Right kidney (tissue), 1 donor: ENCODE measurements at regions not wholly inside any gene's neighbourhood (a gene's known extent, or its start where the extent isn't known, plus 50 kb on each side); places are given as distances from the start of the nearest gene placed in this dataset.
"Not testable (repeated sequence)": the region's sequence is repeated elsewhere in the genome, so short reads cannot be mapped to it uniquely, and the experiment has no call there.

Source experiments
- DNase-seq: peaks from one replicate; pipeline ENCODE4 v3.0.0-alpha.2; 2016

GRCh38 chr5:120152931-120153330 lies 311.2 kb upstream of the PRR16 start:
- DNase-seq: no peak

- DNase-seq: no peak
Observed at GRCh38 chr5:120153551-120153950, 310.5 kb upstream of the PRR16 start.

- no peak for DNase-seq
Observed at GRCh38 chr5:120155873-120156272, 308.2 kb upstream of the PRR16 start.

- DNase-seq: no peak
Observed at GRCh38 chr5:120158211-120158610, 305.9 kb upstream of the PRR16 start.

GRCh38 chr5:120159155-120159554 lies 304.9 kb upstream of the PRR16 start:
- DNase-seq: no peak

- DNase-seq: no peak
Observed at GRCh38 chr5:120160124-120160895, 303.8 kb upstream of the PRR16 start.

- no peak for DNase-seq
Observed at GRCh38 chr5:120162321-120162720, 301.8 kb upstream of the PRR16 start.

GRCh38 chr5:120164037-120164436 lies 300.1 kb upstream of the PRR16 start:
- no peak for DNase-seq

- no peak for DNase-seq
Observed at GRCh38 chr5:120164986-120165385, 299.1 kb upstream of the PRR16 start.

- DNase-seq: no peak
Observed at GRCh38 chr5:120173125-120173524, 291.0 kb upstream of the PRR16 start.

- DNase-seq: no peak
Observed at GRCh38 chr5:120174089-120174488, 290.0 kb upstream of the PRR16 start.

GRCh38 chr5:120181238-120181637 lies 282.9 kb upstream of the PRR16 start:
- not testable (repeated sequence) for DNase-seq

- not testable (repeated sequence) for DNase-seq
Observed at GRCh38 chr5:120194650-120195049, 269.4 kb upstream of the PRR16 start.

- no peak for DNase-seq
Observed at GRCh38 chr5:120199559-120199958, 264.5 kb upstream of the PRR16 start.

GRCh38 chr5:120207129-120207528 lies 257.0 kb upstream of the PRR16 start:
- DNase-seq: no peak

- DNase-seq: no peak
Observed at GRCh38 chr5:120217001-120217400, 247.1 kb upstream of the PRR16 start.

- DNase-seq: no peak
Observed at GRCh38 chr5:120219988-120220387, 244.1 kb upstream of the PRR16 start.

- DNase-seq: no peak
Observed at GRCh38 chr5:120225524-120225923, 238.6 kb upstream of the PRR16 start.

- no peak for DNase-seq
Observed at GRCh38 chr5:120228262-120229031, 235.7 kb upstream of the PRR16 start.

GRCh38 chr5:120229036-120229435 lies 235.1 kb upstream of the PRR16 start:
- DNase-seq: no peak

- DNase-seq: no peak
Observed at GRCh38 chr5:120231563-120231962, 232.5 kb upstream of the PRR16 start.

GRCh38 chr5:120236360-120236759 lies 227.7 kb upstream of the PRR16 start:
- DNase-seq: no peak

- DNase-seq: no peak
Observed at GRCh38 chr5:120239086-120239485, 225.0 kb upstream of the PRR16 start.

GRCh38 chr5:120240706-120241105 lies 223.4 kb upstream of the PRR16 start:
- DNase-seq: no peak
